ENCODE measurements at regions not wholly inside any gene's neighbourhood (a gene's known extent, or its start where the extent isn't known, plus 50 kb on each side); places are given as distances from the start of the nearest gene placed in this dataset.

DNA sequence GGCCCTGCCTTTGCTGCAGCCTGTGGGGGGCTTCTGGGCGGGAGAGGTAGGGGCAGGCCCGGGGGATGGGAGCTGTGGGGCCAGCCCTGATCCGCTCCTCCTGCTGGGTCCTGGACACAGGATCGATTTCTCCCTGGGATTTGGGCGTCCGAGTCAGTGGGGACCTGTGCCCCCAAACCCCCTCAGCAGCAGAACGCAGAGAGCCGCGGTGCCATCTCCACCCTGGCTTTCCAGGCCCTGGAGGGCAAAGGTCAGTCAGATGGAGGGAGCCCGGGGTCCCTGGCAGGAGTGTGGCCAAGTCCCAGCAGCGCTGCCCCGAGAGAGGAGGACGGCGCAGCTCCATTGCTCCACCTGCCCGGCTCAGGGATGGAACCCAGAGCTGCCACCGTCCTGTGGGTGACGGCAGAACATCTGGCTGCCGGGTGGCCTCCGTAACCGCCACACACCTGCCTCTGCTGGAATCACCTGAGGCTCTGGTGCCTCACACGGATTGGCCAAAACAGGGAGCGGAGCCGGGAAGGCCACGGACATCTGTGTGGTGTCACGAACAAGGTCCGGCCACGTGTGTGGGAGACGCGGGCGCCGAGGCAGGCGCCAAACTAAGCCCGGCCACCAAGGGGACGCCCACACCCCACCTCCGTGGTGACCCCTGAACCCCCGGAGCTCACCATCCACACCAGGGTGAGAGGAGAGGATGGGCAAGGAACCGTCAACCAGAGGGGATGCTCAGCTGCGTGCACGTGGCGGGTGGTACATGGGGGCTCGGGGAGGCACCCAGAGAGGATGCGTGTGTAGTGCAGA is 80.3 kb upstream of the FBRSL1 start:
- no peaks in the 10 kb centered on the region for H3K36me3 Mint-ChIP-seq (ENCODE audit: low read depth)
- no peak overlapping the region for H3K4me3 Mint-ChIP-seq (ENCODE audit: unreplicated experiment)
- H3K27ac Mint-ChIP-seq (ENCODE audit: unreplicated experiment): no peak overlapping the region
- no peaks in the 10 kb centered on the region for H3K9me3 Mint-ChIP-seq (ENCODE audit: low read depth)
- no peak for TF ChIP-seq CTCF (IDR thresholded peaks at IDR 0.05)
- peaks cover 13% of the 10 kb centered on the region for H3K27me3 Mint-ChIP-seq (ENCODE audit: low read depth)
- no peak for DNase-seq (ENCODE audit: low spot score)
- H3K4me1 Mint-ChIP-seq (ENCODE audit: low read depth): no peaks in the 10 kb centered on the region

GRCh38 chr12:132408626-132409494 is 79.5 kb upstream of the GALNT9 start:
- Mint-ChIP-seq H3K9me3 (ENCODE audit: low read depth) (no peaks in the 10 kb centered on the region), H3K27me3 (ENCODE audit: low read depth) (peaks cover 13% of the 10 kb centered on the region)
- TF ChIP-seq CTCF (IDR thresholded peaks at IDR 0.05): no peak

GRCh38 chr12:132407992-132408391 is 78.6 kb upstream of the GALNT9 start:
- no peaks in the 10 kb centered on the region for H3K4me1 Mint-ChIP-seq (ENCODE audit: low read depth)
- TF ChIP-seq CTCF (IDR thresholded peaks at IDR 0.05): no peak
- no peaks in the 10 kb centered on the region for H3K9me3 Mint-ChIP-seq (ENCODE audit: low read depth)
- H3K27me3 Mint-ChIP-seq (ENCODE audit: low read depth): peaks cover 18% of the 10 kb centered on the region
- no peak for DNase-seq (ENCODE audit: low spot score)
- H3K4me3 Mint-ChIP-seq (ENCODE audit: unreplicated experiment): no peak overlapping the region
- no peak overlapping the region for H3K27ac Mint-ChIP-seq (ENCODE audit: unreplicated experiment)
- no peaks in the 10 kb centered on the region for H3K36me3 Mint-ChIP-seq (ENCODE audit: low read depth)

More at GRCh38 chr12:132408626-132409494, 79.5 kb upstream of the GALNT9 start:
- no peak for DNase-seq (ENCODE audit: low spot score)
- Mint-ChIP-seq H3K36me3 (ENCODE audit: low read depth) (no peaks in the 10 kb centered on the region), H3K27ac (ENCODE audit: unreplicated experiment) (no peak overlapping the region), H3K4me1 (ENCODE audit: low read depth) (no peaks in the 10 kb centered on the region), H3K4me3 (ENCODE audit: unreplicated experiment) (no peak overlapping the region)

DNA sequence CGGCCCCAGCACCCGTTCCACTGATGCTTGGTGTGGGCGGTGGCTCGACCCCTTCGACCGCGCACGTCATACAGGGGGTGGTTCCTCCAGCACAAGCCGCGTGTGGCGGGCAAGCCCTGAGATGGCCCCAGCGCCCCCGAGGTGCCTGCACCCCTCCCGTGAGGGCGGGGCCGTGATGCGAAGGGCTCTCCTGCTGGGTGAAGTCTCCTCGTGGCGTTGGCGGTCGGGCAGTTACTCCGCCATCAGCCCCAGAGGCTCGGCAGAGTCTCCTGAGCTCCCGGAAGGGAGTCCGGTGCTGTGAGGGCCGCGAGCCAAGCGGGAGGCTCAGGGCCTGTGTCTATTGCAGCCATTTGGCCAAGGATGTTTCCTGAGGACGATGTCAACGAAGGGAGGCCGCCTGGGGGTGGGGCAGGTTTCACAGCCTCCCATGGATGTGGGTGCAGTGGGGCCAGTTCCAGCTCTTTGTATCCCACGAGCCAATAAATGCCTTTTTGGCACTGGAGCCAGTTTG is 78.1 kb upstream of the GALNT9 start:
- no peak for DNase-seq (ENCODE audit: low spot score)
- Mint-ChIP-seq H3K27me3 (ENCODE audit: low read depth) (peaks cover 21% of the 10 kb centered on the region), H3K36me3 (ENCODE audit: low read depth) (no peaks in the 10 kb centered on the region), H3K4me3 (ENCODE audit: unreplicated experiment) (no peak overlapping the region), H3K9me3 (ENCODE audit: low read depth) (no peaks in the 10 kb centered on the region), H3K4me1 (ENCODE audit: low read depth) (no peaks in the 10 kb centered on the region), H3K27ac (ENCODE audit: unreplicated experiment) (no peak overlapping the region)
- TF ChIP-seq CTCF (IDR thresholded peaks at IDR 0.05): no peak

Data from chondrocyte (in vitro differentiated cells).